ENCODE measurements at regions not wholly inside any gene's neighbourhood (a gene's known extent, or its start where the extent isn't known, plus 50 kb on each side); places are given as distances from the start of the nearest gene placed in this dataset.
"Not testable (repeated sequence)": the region's sequence is repeated elsewhere in the genome, so short reads cannot be mapped to it uniquely, and the experiment has no call there.

DNA sequence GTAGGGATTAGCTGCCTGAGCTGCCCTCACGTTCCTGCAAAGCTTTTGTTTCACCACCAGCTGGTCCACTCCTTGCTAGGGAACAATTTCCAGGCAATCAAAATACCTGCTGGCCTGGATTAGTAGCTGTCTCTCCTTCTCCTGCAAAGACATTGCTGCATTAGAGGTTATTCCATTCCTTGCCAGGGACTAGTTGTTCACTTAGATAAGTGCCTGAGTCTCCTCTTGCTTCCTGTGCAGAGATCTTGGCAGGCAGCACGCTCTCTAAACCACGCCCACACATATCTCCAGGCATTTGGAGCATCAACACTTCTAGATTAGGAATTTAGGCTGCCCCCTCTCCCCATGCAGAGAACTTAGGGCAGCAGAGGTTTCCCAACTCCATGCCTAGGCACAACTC lies 150.4 kb upstream of the SMIM30 start:
- H3K27me3 ChIP-seq, result no peaks in the 10 kb centered on the region
- H3K9me3 ChIP-seq, result peaks cover 2 to 48% (median 19%) of the 10 kb centered on the region in 4 donors
- no peaks in the 10 kb centered on the region for H3K4me1 ChIP-seq
- DNase-seq, result no peak
- no peak overlapping the region for H3K4me3 ChIP-seq
- WGBS, 5 donors, result 24 to 68% (median 57%) methylated on average over 3 of the region's 3 CpGs
- intact Hi-C loops (cut with DNase I; ENCODE audit: low total_unique reads), result no loop called here
- no peak for TF ChIP-seq EP300 (IDR thresholded peaks at IDR 0.05)
- TF ChIP-seq POLR2A (IDR thresholded peaks at IDR 0.05), result no peak
- TF ChIP-seq, protein P1, sequence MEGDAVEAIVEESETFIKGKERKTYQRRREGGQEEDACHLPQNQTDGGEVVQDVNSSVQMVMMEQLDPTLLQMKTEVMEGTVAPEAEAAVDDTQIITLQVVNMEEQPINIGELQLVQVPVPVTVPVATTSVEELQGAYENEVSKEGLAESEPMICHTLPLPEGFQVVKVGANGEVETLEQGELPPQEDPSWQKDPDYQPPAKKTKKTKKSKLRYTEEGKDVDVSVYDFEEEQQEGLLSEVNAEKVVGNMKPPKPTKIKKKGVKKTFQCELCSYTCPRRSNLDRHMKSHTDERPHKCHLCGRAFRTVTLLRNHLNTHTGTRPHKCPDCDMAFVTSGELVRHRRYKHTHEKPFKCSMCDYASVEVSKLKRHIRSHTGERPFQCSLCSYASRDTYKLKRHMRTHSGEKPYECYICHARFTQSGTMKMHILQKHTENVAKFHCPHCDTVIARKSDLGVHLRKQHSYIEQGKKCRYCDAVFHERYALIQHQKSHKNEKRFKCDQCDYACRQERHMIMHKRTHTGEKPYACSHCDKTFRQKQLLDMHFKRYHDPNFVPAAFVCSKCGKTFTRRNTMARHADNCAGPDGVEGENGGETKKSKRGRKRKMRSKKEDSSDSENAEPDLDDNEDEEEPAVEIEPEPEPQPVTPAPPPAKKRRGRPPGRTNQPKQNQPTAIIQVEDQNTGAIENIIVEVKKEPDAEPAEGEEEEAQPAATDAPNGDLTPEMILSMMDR (IDR thresholded peaks at IDR 0.05), result no peak
- no peak for TF ChIP-seq POLR2AphosphoS5 (IDR thresholded peaks at IDR 0.05)
- no peak overlapping the region for H3K27ac ChIP-seq
- H3K36me3 ChIP-seq, result no peaks in the 10 kb centered on the region

DNA sequence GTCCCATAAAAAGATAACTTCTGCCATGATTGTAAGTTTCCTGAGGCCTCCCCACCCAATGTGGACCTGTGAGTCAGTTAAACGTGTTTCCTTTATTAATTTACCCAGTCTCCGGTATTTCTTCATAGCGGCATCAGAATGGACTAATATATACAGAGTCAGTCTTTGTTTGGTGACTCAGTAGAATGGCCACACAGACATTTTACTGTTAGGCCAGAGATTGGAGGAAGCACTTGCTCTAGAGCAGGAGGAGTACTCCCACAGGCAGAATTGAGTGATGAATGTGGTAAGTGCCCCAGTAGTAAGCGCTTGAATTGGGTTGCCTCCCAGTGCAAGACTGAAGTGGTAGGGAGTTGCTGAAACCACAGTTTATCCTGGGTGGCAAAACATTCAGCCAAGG lies 149.5 kb upstream of the SMIM30 start:
- TF ChIP-seq POLR2AphosphoS5 (IDR thresholded peaks at IDR 0.05) (no peak), POLR2A (IDR thresholded peaks at IDR 0.05) (no peak)
- TF ChIP-seq, protein P1 (IDR thresholded peaks at IDR 0.05), result no peak
- 81 to 94% (median 92%) methylated on average over 4 of the region's 4 CpGs for WGBS, 5 donors
- intact Hi-C loops (cut with DNase I; ENCODE audit: low total_unique reads), result no loop called here

DNA sequence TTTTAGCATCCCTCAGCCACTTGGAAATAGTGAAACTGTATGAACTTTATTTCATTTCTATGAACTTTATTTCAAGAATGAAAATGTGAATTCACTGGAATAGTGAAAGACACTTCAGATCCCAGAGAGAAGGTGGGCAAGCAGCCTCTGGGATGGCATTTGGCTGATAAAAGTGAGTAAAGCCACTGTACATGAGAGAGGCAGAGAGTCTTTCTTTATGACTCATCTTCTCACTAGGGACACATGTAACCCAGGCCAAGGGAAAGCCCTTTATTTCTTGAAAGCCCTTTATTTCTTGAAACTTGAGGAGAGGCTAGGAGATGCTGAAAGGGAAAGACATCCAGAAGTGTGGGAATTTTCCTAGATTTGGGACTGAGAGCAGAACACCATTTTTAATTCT lies 148.9 kb upstream of the SMIM30 start:
- H3K27ac ChIP-seq, result no peak overlapping the region
- no peak for DNase-seq
- no peak overlapping the region for H3K4me3 ChIP-seq
- H3K36me3 ChIP-seq, result no peaks in the 10 kb centered on the region
- no peaks in the 10 kb centered on the region for H3K4me1 ChIP-seq
- H3K9me3 ChIP-seq, result peaks cover 2 to 41% (median 19%) of the 10 kb centered on the region in 4 donors
- H3K27me3 ChIP-seq, result no peaks in the 10 kb centered on the region
- TF ChIP-seq POLR2AphosphoS5 (IDR thresholded peaks at IDR 0.05) (no peak), EP300 (IDR thresholded peaks at IDR 0.05) (no peak), POLR2A (IDR thresholded peaks at IDR 0.05) (no peak)
- TF ChIP-seq, protein P1 (IDR thresholded peaks at IDR 0.05), result no peak
- intact Hi-C loops (cut with DNase I; ENCODE audit: low total_unique reads), result no loop called here

More for the DNA sequence above, 149.5 kb upstream of the SMIM30 start:
- no peaks in the 10 kb centered on the region for H3K27me3 ChIP-seq
- H3K36me3 ChIP-seq, result no peaks in the 10 kb centered on the region
- H3K27ac ChIP-seq, result no peak overlapping the region
- DNase-seq, result no peak
- no peaks in the 10 kb centered on the region for H3K4me1 ChIP-seq
- peaks cover 2 to 41% (median 19%) of the 10 kb centered on the region in 4 donors for H3K9me3 ChIP-seq
- no peak overlapping the region for H3K4me3 ChIP-seq

DNA sequence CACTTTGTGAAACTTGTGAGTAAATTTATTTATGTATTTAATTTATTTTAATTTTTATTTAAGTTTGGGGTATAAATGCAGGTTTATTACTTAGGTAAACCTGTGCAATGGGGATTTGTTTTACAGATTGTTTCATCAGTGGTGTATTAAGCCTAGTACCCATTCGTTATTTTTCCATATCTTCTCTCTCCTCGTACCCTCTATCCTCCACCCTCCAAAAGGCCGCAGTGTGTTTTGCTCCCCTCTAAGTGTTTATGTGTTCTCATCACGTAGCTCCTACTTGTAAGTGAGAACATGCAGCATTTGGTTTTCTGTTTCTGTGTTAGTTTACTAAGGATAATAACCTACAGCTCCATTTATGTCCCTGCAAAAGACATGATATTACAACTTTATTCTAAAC lies 145.4 kb upstream of the SMIM30 start:
- DNase-seq, result no peak

DNA sequence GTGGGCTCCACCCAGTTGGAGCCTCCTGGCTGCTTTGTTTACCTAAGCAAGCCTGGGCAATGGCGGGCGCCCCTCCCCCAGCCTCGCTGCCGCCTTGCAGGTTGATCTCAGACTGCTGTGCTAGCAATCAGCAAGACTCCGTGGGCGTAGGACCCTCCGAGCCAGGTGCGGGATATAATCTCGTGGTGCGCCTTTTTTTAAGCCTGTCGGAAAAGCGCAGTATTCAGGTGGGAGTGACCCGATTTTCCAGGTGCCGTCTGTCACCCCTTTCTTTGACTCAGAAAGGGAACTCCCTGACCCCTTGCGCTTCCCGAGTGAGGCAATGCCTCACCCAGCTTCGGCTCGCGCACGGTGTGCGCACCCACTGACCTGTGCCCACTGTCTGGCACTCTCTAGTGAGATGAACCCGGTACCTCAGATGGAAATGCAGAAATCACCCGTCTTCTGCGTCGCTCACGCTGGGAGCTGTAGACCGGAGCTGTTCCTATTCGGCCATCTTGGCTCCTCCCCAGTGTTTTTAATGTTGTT lies 144.9 kb upstream of the SMIM30 start:
- WGBS, 5 donors, result 90 to 95% (median 93%) methylated on average over 26 to 28 of the region's 28 CpGs
- H3K36me3 ChIP-seq; DNase-seq; H3K9me3 ChIP-seq; H3K27me3 ChIP-seq; intact Hi-C loops (cut with DNase I; ENCODE audit: low total_unique reads); H3K4me3 ChIP-seq; H3K27ac ChIP-seq; H3K4me1 ChIP-seq: not testable (repeated sequence)

More for the DNA sequence above, 145.4 kb upstream of the SMIM30 start:
- no peaks in the 10 kb centered on the region for H3K4me1 ChIP-seq
- WGBS, 5 donors, result 73 to 84% (median 78%) methylated on average over 4 of the region's 4 CpGs
- no peaks in the 10 kb centered on the region for H3K36me3 ChIP-seq
- peaks cover 0 to 13% (median 7%) of the 10 kb centered on the region in 4 donors for H3K9me3 ChIP-seq
- intact Hi-C loops (cut with DNase I; ENCODE audit: low total_unique reads), result no loop called here
- no peak overlapping the region for H3K27ac ChIP-seq
- H3K4me3 ChIP-seq, result no peak overlapping the region
- TF ChIP-seq, protein P1 (IDR thresholded peaks at IDR 0.05), result no peak
- TF ChIP-seq POLR2AphosphoS5 (IDR thresholded peaks at IDR 0.05) (no peak), POLR2A (IDR thresholded peaks at IDR 0.05) (no peak), EP300 (IDR thresholded peaks at IDR 0.05) (no peak)
- H3K27me3 ChIP-seq, result no peaks in the 10 kb centered on the region
